ENCODE measurements at regions not wholly inside any gene's neighbourhood (a gene's known extent, or its start where the extent isn't known, plus 50 kb on each side); places are given as distances from the start of the nearest gene placed in this dataset.
A peak's percentile ranks its signal among the peaks of the same experiment; 100 is the strongest.
"Not testable (repeated sequence)": the region's sequence is repeated elsewhere in the genome, so short reads cannot be mapped to it uniquely, and the experiment has no call there.

DNA sequence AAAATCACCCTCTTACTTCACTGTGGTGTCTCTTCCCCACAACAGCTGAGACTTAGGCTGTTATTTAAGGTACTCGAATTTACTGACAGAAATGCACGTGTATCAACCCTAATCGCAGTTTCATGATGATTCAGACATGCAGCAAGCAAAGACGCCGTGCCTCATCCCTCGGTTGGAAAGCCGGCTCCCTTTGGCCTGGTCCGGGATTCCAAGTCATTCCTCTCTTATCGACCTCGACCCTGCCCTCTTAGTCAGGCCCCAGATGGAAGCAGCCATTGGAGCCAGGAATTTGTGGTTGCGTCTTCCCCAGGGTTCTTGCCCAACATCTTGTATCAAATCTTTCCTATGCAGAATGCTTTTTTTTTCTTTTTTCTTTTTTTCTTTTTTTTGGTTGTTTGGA is 229.5 kb downstream of the GATA3 start:
- DNase-seq: no peak

DNA sequence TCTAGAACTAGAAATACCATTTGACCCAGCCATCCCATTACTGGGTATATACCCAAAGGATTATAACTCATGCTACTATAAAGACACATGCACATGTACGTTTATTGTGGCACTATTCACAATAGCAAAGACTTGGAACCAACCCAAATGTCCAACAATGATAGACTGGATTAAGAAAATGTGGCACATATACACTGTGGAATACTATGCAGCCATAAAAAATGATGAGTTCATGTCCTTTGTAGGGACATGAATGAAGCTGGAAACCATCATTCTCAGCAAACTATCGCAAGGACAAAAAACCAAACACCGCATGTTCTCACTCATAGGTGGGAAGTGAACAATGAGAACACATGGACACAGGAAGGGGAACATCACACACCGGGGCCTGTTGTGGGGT is 231.5 kb downstream of the GATA3 start:
- DNase-seq: not testable (repeated sequence)

DNA sequence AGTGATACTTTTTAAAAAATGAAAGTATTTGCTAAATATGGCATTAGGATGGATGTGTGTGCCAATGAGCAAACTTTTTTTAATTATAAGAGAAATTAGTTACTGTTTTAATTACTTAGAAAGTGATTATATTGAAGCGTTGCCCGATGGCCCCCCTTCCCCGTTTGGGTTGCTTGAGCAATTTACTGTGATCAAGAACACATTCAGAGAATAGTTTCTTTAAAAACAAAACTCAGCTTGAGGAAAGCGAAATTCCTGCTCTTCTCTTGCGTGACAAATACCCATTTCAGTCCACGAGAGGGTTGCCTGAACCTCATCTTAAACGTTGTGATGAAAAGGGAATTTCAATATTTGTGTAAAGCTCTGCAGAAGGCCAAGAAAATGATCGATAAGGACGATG is 234.1 kb downstream of the GATA3 start:
- no peak for DNase-seq

DNA sequence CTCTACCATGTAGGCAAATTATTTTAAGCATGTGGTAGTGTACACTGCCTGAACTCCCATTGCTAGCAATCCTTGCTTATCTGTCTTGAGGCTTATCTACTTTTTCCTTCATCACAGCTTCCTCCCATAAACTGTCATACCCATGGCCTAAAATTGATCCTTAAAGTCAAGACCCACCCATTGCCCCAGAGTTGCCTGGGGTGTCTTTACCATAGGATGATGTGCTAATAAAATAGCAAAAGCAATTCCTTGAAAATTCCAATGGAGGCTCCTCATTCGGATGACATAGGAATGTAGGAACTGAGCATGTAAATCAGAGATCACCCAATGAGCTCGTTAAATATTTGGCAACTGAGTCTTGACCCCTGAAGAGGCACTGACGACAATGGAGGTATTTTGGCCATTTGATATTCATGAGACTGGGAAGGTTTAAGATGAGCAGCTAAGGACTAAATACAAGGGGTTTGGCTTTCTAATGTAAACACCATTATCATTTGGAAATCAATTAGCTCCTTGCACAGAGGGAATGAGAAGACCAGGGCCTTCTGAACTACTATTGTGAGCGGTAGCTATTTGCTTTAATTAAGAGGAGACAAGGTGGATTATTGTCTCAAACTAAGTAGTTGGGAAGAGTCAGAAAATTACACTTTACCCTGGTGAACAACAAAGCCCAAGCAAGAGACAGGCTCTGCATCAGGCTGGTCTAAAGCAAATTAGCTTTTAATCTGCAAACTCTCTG is 234.9 kb downstream of the GATA3 start:
- DNase-seq: no peak

DNA sequence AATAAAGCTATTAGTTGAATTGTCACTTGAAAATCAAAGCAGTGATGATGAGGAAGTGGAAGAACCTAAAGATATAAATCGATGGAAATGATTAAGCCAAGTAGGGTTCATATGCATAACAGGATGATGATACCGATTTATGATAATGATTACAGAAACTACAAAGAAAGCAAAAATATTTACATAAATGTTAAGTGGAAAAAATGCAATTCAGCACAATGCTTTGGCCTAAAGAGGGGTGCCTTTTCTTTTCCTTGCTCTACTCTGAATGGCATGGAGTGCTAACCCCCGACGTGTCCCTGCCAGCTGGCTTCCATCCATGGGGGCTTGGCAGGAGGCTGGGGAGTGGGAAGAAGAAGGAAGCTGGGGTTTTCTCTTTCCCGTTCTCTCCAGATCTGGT is 240.3 kb downstream of the GATA3 start:
- DNase-seq: no peak

DNA sequence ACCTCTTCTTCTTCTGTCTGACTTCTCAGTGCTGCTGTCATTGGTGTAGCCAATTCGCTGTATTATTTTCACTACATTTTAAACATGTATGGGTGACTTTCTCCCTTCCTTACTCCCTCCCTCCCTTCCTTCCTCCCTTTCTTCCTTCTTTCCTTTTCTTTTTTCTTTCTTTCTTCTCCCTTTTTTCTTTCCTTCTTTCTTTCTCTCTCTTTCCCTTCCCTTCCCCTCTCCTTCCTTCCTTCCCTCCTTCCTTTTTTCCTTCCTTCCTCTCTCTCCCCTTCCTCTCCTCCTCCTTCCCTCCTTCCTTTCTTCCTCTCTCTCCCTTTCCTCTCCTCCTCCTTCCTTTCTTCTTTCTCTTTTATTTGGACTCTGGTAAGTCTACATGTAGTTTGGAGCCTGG is 240.8 kb downstream of the GATA3 start:
- DNase-seq: no peak

DNA sequence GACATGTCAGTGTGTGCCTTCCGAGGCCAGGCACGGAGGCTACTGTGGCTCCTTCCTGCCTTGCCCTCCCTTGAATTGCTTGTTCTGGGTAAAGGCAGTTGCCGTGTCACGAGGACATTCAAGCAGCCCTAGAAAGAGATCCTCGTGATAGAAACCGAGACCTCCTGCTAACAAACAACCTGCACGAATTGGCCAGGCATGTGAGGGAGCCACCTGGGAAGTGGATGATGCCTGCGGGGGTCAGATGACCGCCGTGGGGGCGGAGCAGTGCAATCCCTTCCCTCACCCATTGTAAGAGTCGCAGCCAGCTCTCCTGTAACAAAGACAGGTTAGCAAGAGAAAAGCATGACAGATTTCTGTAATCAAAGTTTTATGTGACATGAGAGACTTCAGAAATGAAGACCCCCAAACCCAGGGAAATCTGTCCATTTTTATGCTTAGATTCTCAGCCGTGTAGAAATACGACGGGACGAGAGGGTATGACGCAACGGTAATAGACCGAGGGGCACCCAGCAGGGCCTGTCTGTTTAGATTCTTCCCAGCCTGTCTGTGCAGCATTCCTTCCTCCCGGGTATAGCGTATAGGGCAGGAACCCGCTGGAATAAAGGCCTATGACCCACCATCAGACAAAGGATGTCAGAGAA is 241.7 kb downstream of the GATA3 start:
- DNase-seq: no peak

DNA sequence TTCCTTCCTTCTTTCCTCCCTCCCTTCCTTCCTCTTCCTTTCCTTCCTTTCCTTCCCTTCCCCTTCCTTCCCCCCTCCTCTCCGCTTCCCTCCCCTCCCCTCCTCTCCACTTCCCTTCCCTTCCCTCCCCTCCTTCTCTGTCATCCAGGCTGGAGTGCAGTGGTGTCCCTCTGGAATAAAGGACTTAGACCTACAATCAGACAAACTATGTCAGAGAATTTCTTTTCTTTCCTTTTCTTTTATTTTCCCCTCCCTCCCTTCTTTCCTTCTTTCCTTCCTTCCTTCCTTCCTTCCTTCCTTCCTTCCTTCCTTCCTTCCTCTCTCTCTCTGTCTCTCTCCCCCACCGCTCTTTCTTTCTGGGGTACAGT is 242.2 kb downstream of the GATA3 start:
- no peak for DNase-seq

DNA sequence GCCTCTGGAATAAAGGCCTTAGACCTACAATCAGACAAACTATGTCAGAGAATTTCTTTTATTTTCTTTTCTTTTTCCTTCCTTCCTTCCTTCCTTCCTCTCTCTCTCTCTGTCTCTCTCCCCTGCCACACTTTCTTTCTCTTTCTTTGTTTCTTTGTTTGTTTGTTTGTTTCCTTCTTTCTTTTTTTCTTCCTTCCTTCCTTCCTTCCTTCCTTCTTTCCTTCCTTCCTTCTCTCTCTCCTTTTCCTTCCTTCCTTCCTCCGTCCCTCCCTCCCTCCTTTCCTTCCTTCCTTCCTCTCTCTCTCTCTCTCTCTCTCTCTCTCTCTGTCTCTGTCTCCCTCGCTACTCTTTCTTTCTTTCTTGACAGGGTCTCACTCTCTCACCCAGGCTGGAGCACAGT is 242.6 kb downstream of the GATA3 start:
- DNase-seq: no peak

DNA sequence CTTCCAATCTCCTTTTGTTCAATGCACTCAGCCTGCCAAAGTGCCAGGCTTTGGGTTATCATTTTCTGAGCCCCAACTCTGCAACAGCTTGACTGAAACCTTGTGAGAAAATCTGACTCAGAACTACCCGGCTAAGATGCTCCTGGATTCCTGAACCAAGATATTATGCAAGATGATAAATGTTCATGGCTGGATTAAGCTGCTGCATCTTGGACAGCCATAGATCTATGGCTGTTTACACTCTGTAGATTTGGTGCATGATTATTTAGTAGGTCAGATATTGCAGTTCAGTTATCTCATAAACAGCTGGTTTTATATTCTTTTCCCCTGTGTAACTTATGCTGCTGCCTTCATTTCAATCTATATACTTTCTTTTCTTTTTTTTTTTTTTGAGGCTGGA is 243.5 kb downstream of the GATA3 start:
- DNase-seq: no peak

DNA sequence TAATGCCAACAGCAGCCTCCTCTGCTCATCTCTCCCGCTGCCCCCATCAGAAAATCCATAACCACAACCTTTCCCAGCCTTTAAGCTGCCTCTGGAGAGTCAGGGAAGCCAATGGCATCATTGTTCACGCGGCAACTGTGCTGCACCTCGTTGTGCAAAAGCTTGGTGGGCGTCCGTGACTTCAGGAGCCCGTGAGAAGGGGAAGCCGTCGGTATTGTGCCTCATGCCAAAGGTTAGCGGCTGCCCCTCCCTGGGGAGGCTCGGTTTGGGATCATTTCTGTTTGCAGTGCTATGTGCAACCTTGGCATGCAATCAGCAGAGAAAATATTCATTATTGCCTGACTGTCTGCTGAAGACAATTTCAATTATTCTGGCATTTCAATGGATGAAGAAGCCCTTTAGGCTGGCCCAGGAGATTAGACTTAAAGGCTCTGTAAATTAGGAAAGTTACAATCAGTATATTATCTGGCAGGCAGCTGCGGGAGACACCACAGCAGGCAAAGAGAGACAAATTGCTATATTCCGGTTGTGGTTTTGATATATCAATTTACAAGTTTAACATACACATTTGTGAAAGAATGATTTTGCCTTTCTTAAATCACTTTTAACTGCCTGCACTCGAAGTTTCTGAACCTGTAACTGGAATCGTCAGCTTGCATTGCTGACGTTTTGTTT is 244.5 kb downstream of the GATA3 start:
- no peak for DNase-seq

DNA sequence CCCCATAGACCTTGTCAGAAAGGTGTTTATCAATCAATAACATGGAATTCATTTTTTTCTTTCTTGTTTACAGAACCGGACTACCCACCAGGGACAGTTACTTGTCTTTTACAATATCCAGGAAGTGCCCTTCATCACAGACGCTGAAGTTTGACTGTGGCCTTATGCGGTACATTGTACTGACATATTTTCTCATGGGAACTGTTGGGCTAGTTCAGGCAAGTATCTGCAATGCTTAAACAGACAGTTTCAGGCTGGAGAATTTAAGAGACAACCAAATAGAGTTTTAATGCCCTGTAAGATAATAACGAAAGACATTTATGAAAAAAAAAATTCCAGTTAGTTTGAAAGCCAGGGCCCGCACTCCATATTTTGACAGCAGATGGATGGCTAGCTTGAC is 246.4 kb downstream of the GATA3 start:
- DNase-seq: no peak

DNA sequence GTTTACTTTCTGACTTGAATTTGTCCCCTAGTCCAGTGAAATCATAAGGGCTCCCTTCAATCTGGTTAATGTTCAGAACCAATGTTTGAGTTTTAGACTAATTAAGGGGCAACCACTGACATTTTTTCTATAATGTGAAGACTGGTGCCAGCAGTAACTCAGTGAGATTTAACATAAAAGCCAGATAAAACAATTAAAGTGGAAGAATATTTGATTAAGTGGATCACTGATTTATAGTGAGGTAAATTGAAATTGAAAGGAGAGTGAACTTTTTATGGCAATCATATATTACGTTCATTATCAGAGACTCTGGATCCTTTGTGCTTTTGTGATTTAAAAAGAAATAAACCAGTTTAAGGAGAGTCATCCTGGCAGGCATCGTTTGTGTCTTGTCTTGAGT is 246.8 kb downstream of the GATA3 start:
- no peak for DNase-seq

DNA sequence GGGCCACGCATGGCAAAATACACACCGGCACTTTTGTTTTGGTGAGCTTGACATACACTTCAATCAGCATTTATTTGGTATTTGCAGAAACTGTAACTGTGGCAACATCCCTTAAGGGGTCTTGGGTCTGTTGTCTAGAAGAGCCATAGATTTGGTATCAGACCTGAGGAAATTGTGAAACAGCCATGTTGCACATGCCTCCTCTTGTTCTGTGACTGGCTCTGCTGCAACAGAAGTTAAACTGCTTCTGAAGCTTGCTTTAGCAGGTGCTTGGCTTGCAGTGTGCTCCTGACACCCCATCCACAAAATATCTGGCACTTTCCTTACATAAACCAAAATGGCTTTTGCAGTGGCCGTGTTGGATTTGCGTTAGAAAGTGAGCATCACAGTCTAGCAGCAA is 247.3 kb downstream of the GATA3 start:
- DNase-seq: no peak

DNA sequence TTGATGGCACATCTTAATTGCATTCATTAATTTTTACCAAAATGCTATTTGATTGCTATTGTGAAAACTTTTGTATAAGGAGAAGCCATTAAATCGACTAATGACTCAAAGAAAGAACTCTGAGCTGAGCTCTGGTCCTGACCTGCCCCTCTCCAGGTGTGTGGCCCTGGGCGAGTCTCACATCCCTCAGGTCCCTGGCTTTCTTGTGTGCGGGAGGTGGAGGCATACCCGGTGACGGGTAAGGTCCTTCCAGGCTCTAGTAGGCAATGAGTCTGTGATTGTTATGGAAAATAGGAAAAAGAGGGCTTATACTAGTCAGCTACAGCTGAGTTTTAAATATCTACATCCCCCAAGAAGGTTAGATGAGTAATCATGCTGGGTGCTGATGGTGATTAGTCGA is 248.1 kb downstream of the GATA3 start:
- DNase-seq: no peak

DNA sequence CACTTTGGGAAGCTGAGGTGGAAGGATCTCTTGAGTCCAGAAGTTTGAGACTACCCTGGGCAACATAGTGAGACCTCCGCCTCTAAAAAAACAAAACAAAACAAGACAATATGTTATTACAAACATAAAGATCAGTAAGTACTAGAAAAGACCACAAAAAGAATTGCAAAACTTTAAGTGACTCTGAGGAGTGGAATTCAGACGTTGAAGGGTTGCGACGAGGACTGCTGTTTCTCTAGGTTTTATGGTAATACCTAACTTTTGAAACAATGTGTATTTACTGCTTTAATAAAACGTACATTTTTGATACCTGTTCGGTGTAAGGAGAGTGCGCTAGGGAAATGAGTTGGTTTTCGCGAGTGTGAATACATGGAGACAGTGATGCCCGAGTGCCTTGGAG is 250.4 kb downstream of the GATA3 start:
- no peak for DNase-seq

DNA sequence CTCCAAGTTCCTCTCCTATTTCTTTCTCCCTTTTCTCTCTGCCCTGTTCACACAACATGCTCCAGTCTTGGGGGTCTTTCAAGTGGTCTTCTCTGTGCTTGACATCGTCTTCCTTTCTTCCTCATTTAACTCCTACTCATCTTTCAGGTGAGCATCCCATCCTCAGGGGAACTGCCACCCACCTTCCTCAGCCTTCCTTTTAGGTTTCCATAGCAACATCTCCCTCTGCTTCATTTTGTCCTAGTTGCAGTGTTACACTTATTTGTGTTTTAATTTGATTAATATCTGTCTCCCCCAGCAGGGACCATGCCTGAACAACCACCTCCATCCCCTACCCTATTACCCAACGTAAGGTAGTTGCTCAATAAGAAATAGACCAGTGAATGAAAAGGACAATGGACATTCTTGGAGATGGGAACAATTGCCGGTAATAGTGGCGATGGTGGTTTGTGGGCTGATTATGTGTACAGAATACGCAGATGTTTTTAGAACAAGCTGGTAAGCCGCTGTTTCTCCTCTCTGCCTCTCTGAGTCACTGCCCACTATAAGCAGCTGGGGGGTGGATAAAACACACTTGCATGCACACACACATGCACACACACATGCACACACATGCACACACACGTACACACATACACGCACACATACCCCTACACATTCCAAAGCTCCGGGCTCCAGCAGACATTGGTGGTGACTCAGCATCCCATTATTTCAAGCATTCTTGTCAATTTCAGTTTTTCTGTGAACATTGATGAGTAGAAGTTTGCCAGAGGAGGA is 251.6 kb downstream of the GATA3 start:
- peak; percentile 83 for DNase-seq

DNA sequence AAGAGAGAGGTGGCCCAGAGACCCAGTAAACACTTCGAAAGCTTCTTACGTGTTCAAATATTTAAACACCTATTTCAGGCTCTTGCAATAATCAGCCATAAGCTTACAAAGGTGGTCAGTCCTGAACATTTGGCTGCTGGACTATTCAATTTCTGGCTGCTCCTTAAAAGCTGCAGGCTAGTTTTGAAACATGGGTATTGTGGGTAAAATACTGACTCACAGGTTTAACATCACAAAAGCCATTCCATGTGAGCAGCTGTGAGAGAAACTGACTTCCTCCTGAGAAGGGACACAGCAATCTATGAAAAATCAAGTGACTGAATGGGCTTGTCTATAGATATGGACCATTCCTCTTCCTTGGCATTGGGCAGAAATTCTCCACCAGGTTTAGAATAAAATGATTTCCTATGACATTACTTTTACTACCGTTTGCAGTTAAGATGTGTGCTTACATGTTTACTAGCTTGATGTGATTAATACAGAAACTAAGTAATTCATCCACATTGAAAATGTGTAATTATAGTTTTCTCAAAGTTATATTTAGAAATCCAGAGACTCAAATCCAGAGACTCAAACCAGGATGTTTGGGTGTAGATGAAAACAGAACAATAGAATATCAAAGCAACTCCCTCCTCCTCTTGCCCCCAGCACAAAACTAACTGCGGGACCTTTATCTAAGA is 252.3 kb downstream of the GATA3 start:
- DNase-seq: peak; percentile 41

DNA sequence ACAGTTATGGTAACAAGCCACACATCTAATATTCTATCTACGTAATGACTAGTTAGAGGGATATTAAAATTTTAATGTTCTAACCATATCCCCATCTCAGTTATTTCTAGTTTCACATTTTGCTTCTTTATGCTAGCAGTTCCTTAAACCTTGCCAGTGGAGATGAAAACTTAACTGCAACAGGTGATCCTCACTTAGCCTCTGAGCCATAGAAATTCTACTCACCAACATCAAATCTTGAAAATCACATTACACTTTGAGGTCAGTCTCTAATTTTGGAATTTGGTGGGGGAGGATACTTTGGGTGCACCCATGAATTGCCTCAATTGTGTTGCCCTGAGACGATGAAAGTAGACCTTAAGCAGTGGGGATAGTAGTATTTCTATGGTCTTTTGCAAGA is 256.4 kb downstream of the GATA3 start:
- DNase-seq: no peak

DNA sequence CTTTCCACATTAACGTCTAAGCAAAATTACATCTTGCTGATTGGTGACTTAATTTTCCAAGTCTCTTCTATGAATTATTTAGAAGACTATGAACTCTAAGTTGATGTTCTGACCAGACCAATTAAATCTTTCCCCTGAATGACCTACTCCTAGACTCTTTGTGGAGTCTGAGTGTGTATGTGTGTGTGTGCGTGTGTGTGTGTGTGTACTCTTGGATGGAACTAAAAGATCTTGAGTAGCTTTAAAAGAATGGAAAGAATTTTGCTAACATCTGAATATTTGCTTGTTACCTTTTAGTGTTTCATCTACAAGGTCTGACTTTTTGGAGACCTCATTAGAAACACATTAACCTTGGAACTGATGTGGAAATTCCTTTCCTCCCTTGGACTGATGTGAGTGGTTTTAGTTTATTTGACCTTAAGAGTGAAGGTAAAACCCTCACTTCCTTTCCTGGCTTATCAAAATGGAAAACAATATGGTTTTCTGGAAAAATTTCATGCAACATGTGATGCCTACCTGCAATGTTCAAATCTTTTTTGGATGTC is 257.1 kb downstream of the GATA3 start:
- DNase-seq: no peak

DNA sequence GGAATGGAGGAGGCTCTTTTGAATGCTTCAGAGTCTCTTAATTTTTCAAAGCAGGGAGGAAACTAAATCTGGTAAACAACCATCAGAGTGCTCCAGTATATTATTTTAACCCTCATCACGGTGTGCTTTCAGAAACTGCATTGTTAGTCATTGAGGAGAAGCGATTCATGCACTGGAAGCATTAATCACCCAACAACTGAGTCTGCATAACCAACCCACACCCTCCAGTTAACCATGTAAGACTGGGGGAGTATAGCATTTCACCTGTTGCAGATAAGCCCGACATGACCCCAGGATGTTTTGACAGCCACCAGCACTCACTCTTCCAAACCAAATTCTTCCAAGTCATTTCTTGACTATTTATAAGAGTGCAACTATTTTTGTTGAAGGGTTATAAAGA is 257.6 kb downstream of the GATA3 start:
- no peak for DNase-seq

DNA sequence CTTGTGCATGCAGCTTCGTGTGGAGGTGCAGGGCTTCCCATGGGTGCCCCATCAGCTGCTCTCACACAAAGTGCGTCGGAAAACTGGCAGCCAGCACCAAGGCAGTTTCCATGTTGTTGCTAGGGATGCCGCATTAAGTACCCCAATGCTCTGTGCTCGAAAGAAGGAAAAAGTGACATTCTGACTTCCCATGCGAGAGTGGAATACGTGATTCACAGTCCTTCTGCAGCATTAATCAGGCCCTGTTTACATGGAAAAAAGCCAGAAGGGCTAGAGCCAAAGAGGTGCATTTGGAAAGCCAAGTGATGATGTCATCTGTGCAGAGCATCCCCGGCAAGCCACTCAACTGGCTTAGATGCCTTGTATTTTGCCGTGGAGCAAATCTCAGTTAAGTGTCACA is 258.3 kb downstream of the GATA3 start:
- peak; percentile 14 for DNase-seq

DNA sequence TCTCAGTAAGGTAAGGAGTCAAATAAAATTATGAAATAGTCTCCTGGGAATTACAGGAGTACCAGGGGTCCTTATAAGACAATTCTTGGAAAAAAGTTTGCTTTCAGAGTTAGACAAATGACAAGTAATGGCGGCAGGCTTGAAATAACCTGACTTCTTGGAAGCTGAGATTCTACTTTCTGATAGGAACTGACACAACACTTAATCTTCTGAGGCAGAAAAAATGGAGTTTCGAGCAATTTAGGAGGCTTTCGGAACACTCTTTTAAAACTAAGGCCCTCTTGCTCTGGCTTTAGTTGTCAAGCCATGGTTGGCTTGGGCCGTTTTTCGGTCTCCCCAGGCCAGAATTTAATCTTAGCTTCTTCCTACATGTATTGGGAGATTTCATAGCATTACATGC is 260.0 kb downstream of the GATA3 start:
- DNase-seq: no peak
